CD4-positive, alpha-beta T cell (primary cell): ENCODE measurements at regions not wholly inside any gene's neighbourhood (a gene's known extent, or its start where the extent isn't known, plus 50 kb on each side); places are given as distances from the start of the nearest gene placed in this dataset.

ENCODE experiments used
- ATAC-seq: fragments of 200-7000 bp; cut with Tn5 transposase; one replicate; pipeline ENCODE4 v1.10.0; 2022; ENCODE audit warnings: mild to moderate bottlenecking; ENCODE audit not compliant: poor library complexity
- CTCF ChIA-PET: fragments of 350-600 bp; sonication (Branson Sonifier 250); formaldehyde crosslinking; loops from one replicate; lab custom pipeline; 2021; ENCODE audit warnings: antibody characterized with exemption, inconsistent platforms; lab: Charles Lee
- POLR2A ChIA-PET: fragments of 350-600 bp; sonication (Branson Sonifier 250); formaldehyde crosslinking; loops from one replicate; lab custom pipeline; 2021; ENCODE audit warnings: antibody characterized with exemption, inconsistent platforms; lab: Charles Lee
- DNase-seq, 14 experiments: peaks; one replicate each; pipeline ENCODE4 v3.0.0-alpha.2; 2013 to 2020; ENCODE audit warnings: mixed read lengths in 2 of 14
- H3K27ac ChIP-seq, 2 donors: one replicate each; pipeline versions ENCODE4 v1.5.1 to v1.7.0; 2013; ENCODE audit warnings: low read length in 2 of 2, low read depth in 1 of 2, mild to moderate bottlenecking in 1 of 2
- H3K27me3 ChIP-seq, 2 experiments: 1 replicate in 1 of 2; 2 replicates in 1 of 2; pipeline versions ENCODE4 v1.6.1 to v1.7.0; 2013; ENCODE audit warnings: low read length in 2 of 2, control low read depth in 1 of 2, mild to moderate bottlenecking in 1 of 2, moderate library complexity in 1 of 2; ENCODE audit not compliant: insufficient read depth in 2 of 2, control insufficient read depth in 1 of 2
- H3K36me3 ChIP-seq: one replicate; pipeline ENCODE4 v1.6.1; 2013; ENCODE audit warnings: low read length, control low read depth; ENCODE audit not compliant: insufficient read depth
- H3K4me1 ChIP-seq: one replicate; pipeline ENCODE4 v1.6.1; 2013; ENCODE audit warnings: low read length, control low read depth; ENCODE audit not compliant: insufficient read depth
- H3K4me3 ChIP-seq: one replicate; pipeline ENCODE4 v1.5.1; 2013; ENCODE audit warnings: mild to moderate bottlenecking, low read length, moderate library complexity
- H3K9me3 ChIP-seq, 2 experiments: 1 replicate in 1 of 2; 2 replicates in 1 of 2; pipeline versions ENCODE4 v1.6.1 to v1.7.0; 2013; ENCODE audit warnings: low read length in 2 of 2, mild to moderate bottlenecking in 2 of 2, control low read depth in 1 of 2, moderate library complexity in 1 of 2; ENCODE audit not compliant: control insufficient read depth in 1 of 2, insufficient read depth in 1 of 2
- H3K27ac Mint-ChIP-seq: one replicate; pipeline ENCODE4 v1.8.0; 2020; ENCODE audit warnings: mixed read lengths
- H3K27me3 Mint-ChIP-seq: one replicate; pipeline ENCODE4 v1.8.0; 2021; ENCODE audit warnings: mixed read lengths
- H3K36me3 Mint-ChIP-seq: one replicate; pipeline ENCODE4 v1.8.0; 2021; ENCODE audit warnings: low read depth, mixed read lengths
- H3K4me1 Mint-ChIP-seq: one replicate; pipeline ENCODE4 v1.8.0; 2021; ENCODE audit warnings: low read depth, mixed read lengths
- H3K4me3 Mint-ChIP-seq: one replicate; pipeline ENCODE4 v1.8.0; 2020; ENCODE audit warnings: mild to moderate bottlenecking, mixed read lengths
- H3K9me3 Mint-ChIP-seq: one replicate; pipeline ENCODE4 v1.8.0; 2020; ENCODE audit warnings: mixed read lengths
- CTCF ChIP-seq: fragments of 200-600 bp; IDR thresholded peaks from one replicate; pipeline ENCODE4 v1.8.0; 2022; ENCODE audit warnings: antibody characterized with exemption, mild to moderate bottlenecking
- intact Hi-C, 2 experiments: fragments of 100-400 bp; cut with DNase I in 1 of 2; cut with micrococcal nuclease in 1 of 2; formaldehyde crosslinking; loops; one replicate each; pipeline versions ENCODE4 v1.15.1 to v1.9.0; 2023 to 2025; cut with DNase I, micrococcal nuclease

GRCh38 chr4:159884989-159885388 is 782.1 kb downstream of the RAPGEF2 start:
- H3K9me3 Mint-ChIP-seq: peaks cover 4% of the 10 kb centered on the region
- no peaks in the 10 kb centered on the region for H3K9me3 ChIP-seq
- H3K27me3 ChIP-seq: no peaks in the 10 kb centered on the region
- H3K4me1 Mint-ChIP-seq: no peaks in the 10 kb centered on the region
- ATAC-seq: no peak
- no peak overlapping the region for H3K4me3 ChIP-seq
- H3K27ac ChIP-seq: no peak overlapping the region
- H3K4me1 ChIP-seq: no peaks in the 10 kb centered on the region
- ChIA-PET CTCF (no interaction called here), POLR2A (no interaction called here)
- no peaks in the 10 kb centered on the region for H3K36me3 Mint-ChIP-seq
- H3K36me3 ChIP-seq: no peaks in the 10 kb centered on the region
- no peak for TF ChIP-seq CTCF
- intact Hi-C loops: no loop called here
- no peak overlapping the region for H3K4me3 Mint-ChIP-seq
- H3K27me3 Mint-ChIP-seq: no peaks in the 10 kb centered on the region
- no peak for DNase-seq
- no peak overlapping the region for H3K27ac Mint-ChIP-seq

- no peak overlapping the region for H3K4me3 Mint-ChIP-seq
- ATAC-seq (no peak), DNase-seq (no peak)
- Histone ChIP-seq H3K27ac (no peak overlapping the region), H3K27me3 (no peaks in the 10 kb centered on the region), H3K4me3 (no peak overlapping the region), H3K36me3 (no peaks in the 10 kb centered on the region), H3K9me3 (no peaks in the 10 kb centered on the region), H3K4me1 (no peaks in the 10 kb centered on the region)
- no peak for TF ChIP-seq CTCF
- intact Hi-C loops: no loop called here
- H3K4me1 Mint-ChIP-seq: no peaks in the 10 kb centered on the region
- POLR2A ChIA-PET: no interaction called here
- CTCF ChIA-PET: no interaction called here
- no peak overlapping the region for H3K27ac Mint-ChIP-seq
- peaks cover 9% of the 10 kb centered on the region for H3K9me3 Mint-ChIP-seq
- no peaks in the 10 kb centered on the region for H3K36me3 Mint-ChIP-seq
- no peaks in the 10 kb centered on the region for H3K27me3 Mint-ChIP-seq
Measured at GRCh38 chr4:159899596-159899995, 796.7 kb downstream of the RAPGEF2 start.

GRCh38 chr4:159900562-159900961 is 797.7 kb downstream of the RAPGEF2 start:
- Mint-ChIP-seq H3K9me3 (peaks cover 4% of the 10 kb centered on the region), H3K36me3 (no peaks in the 10 kb centered on the region), H3K4me3 (no peak overlapping the region), H3K27ac (no peak overlapping the region), H3K27me3 (no peaks in the 10 kb centered on the region), H3K4me1 (no peaks in the 10 kb centered on the region)
- POLR2A ChIA-PET: no interaction called here
- intact Hi-C loops: no loop called here
- Histone ChIP-seq H3K4me3 (no peak overlapping the region), H3K4me1 (no peaks in the 10 kb centered on the region), H3K27me3 (no peaks in the 10 kb centered on the region), H3K36me3 (no peaks in the 10 kb centered on the region), H3K9me3 (no peaks in the 10 kb centered on the region), H3K27ac (no peak overlapping the region)
- TF ChIP-seq CTCF: no peak
- DNase-seq: no peak
- ATAC-seq: no peak
- CTCF ChIA-PET: no interaction called here
